NCI-H128 (cell line): ENCODE measurements at regions not wholly inside any gene's neighbourhood (a gene's known extent, or its start where the extent isn't known, plus 50 kb on each side); places are given as distances from the start of the nearest gene placed in this dataset.

ENCODE experiments used
- DNase-seq: peaks from one replicate; lab custom pipeline; 2025; ENCODE audit not compliant: unreplicated experiment; lab: John Stamatoyannopoulos, UW

GRCh38 chr5:96584712-96585111, 77.5 kb upstream of the CAST start:
- DNase-seq = no peak

GRCh38 chr5:96588539-96588938, 73.6 kb upstream of the CAST start:
- no peak for DNase-seq

GRCh38 chr5:96590796-96591195, 71.4 kb upstream of the CAST start:
- no peak for DNase-seq

GRCh38 chr5:96595300-96596090, 66.7 kb upstream of the CAST start:
- no peak for DNase-seq

- DNase-seq = no peak
These were observed 64.6 kb upstream of the CAST start for GRCh38 chr5:96597438-96598020.

GRCh38 chr5:96601200-96601599, 61.0 kb upstream of the CAST start:
- no peak for DNase-seq

GRCh38 chr5:96601715-96602244, 60.4 kb upstream of the CAST start:
- DNase-seq = peak; percentile 55

GRCh38 chr5:96602776-96603175, 59.4 kb upstream of the CAST start:
- DNase-seq = no peak

GRCh38 chr5:96605144-96605837, 56.9 kb upstream of the CAST start:
- no peak for DNase-seq

GRCh38 chr5:96609369-96609768, 52.8 kb upstream of the CAST start:
- DNase-seq = no peak

- DNase-seq = no peak
These were observed 51.4 kb upstream of the CAST start for GRCh38 chr5:96610747-96611146.

- no peak for DNase-seq
These were observed 50.2 kb upstream of the CAST start for GRCh38 chr5:96611946-96612345.
